ENCODE measurements at regions not wholly inside any gene's neighbourhood (a gene's known extent, or its start where the extent isn't known, plus 50 kb on each side); places are given as distances from the start of the nearest gene placed in this dataset.

GRCh38 chr4:41332510-41333054 is 75.9 kb downstream of the UCHL1 start:
- H3K9me3 ChIP-seq (replicated peaks in 1 of 2; ENCODE audit: control insufficient read depth in 1 of 2, insufficient read depth in 1 of 2, low read length in 2 of 2): no peaks in the 10 kb centered on the region
- H3K36me3 ChIP-seq (replicated peaks in 1 of 2; ENCODE audit: control insufficient read depth in 1 of 2, insufficient read depth in 2 of 2, low read length in 2 of 2): no peaks in the 10 kb centered on the region
- no peak overlapping the region for H3K4me3 Mint-ChIP-seq
- no peak overlapping the region for H3K4me2 ChIP-seq (replicated peaks; ENCODE audit: extremely low read depth, low read length, poor library complexity, severe bottlenecking)
- no peak overlapping the region for H3K27ac Mint-ChIP-seq
- peaks cover 0 to 2% (median 0%) of the 10 kb centered on the region in 7 donors for H3K9me3 Mint-ChIP-seq
- H3K9ac ChIP-seq (ENCODE audit: insufficient read depth, low read length, poor library complexity, severe bottlenecking): no peak overlapping the region
- no peaks in the 10 kb centered on the region for H3K36me3 Mint-ChIP-seq
- no peaks in the 10 kb centered on the region for H3K27me3 ChIP-seq (ENCODE audit: control insufficient read depth in 2 of 2, insufficient read depth in 2 of 2, low read length in 2 of 2)
- H3K27me3 Mint-ChIP-seq (ENCODE audit: low read depth in 3 of 3): peaks cover 0 to 2% (median 0%) of the 10 kb centered on the region in 3 donors
- intact Hi-C loops (cut with micrococcal nuclease): no loop called here
- no peak for TF ChIP-seq CTCF (IDR thresholded peaks at IDR 0.05)
- no peaks in the 10 kb centered on the region for H3K4me1 ChIP-seq (ENCODE audit: control insufficient read depth in 1 of 2, insufficient read depth in 2 of 2, low read length in 2 of 2)
- H3K4me3 ChIP-seq (replicated peaks in 1 of 3; ENCODE audit: low read depth in 2 of 3, low read length in 3 of 3): no peak overlapping the region
- no peaks in the 10 kb centered on the region for H3K79me2 ChIP-seq (ENCODE audit: insufficient read depth, low read length)
- H3K27ac ChIP-seq (ENCODE audit: low read depth in 1 of 2, low read length in 2 of 2): no peak overlapping the region
- no peaks in the 10 kb centered on the region for H4K20me1 ChIP-seq (ENCODE audit: insufficient read depth, low read length)
- no peak overlapping the region for H2AFZ ChIP-seq (ENCODE audit: insufficient read depth, low read depth, low read length, poor library complexity, severe bottlenecking)
- DNase-seq: no peak
- no CpG with 5 or more reads among the region's 3 CpGs for WGBS (ENCODE audit: insufficient coverage)
- H3K4me1 Mint-ChIP-seq: no peaks in the 10 kb centered on the region

- H2AFZ ChIP-seq (ENCODE audit: insufficient read depth, low read depth, low read length, poor library complexity, severe bottlenecking): no peak overlapping the region
- H3K4me1 ChIP-seq (ENCODE audit: control insufficient read depth in 1 of 2, insufficient read depth in 2 of 2, low read length in 2 of 2): no peaks in the 10 kb centered on the region
- Mint-ChIP-seq H3K27ac (no peak overlapping the region), H3K9me3 (peaks cover 0 to 5% (median 2%) of the 10 kb centered on the region in 7 donors), H3K4me3 (no peak overlapping the region), H3K4me1 (no peaks in the 10 kb centered on the region), H3K36me3 (no peaks in the 10 kb centered on the region), H3K27me3 (ENCODE audit: low read depth in 3 of 3) (peaks cover 0 to 2% (median 0%) of the 10 kb centered on the region in 3 donors)
- WGBS (ENCODE audit: insufficient coverage): 87% methylated on average over 2 of the region's 2 CpGs
- H3K79me2 ChIP-seq (ENCODE audit: insufficient read depth, low read length): no peaks in the 10 kb centered on the region
- DNase-seq: no peak
- no peaks in the 10 kb centered on the region for H3K27me3 ChIP-seq (ENCODE audit: control insufficient read depth in 2 of 2, insufficient read depth in 2 of 2, low read length in 2 of 2)
- H3K9ac ChIP-seq (ENCODE audit: insufficient read depth, low read length, poor library complexity, severe bottlenecking): no peak overlapping the region
- intact Hi-C loops (cut with micrococcal nuclease): no loop called here
- TF ChIP-seq CTCF (IDR thresholded peaks at IDR 0.05): no peak
- H3K36me3 ChIP-seq (replicated peaks in 1 of 2; ENCODE audit: control insufficient read depth in 1 of 2, insufficient read depth in 2 of 2, low read length in 2 of 2): no peaks in the 10 kb centered on the region
- no peak overlapping the region for H3K27ac ChIP-seq (ENCODE audit: low read depth in 1 of 2, low read length in 2 of 2)
- no peak overlapping the region for H3K4me2 ChIP-seq (replicated peaks; ENCODE audit: extremely low read depth, low read length, poor library complexity, severe bottlenecking)
- H3K4me3 ChIP-seq (replicated peaks in 1 of 3; ENCODE audit: low read depth in 2 of 3, low read length in 3 of 3): no peak overlapping the region
- H4K20me1 ChIP-seq (ENCODE audit: insufficient read depth, low read length): no peaks in the 10 kb centered on the region
- H3K9me3 ChIP-seq (replicated peaks in 1 of 2; ENCODE audit: control insufficient read depth in 1 of 2, insufficient read depth in 1 of 2, low read length in 2 of 2): no peaks in the 10 kb centered on the region
Measured at GRCh38 chr4:41334182-41334581, 77.5 kb downstream of the UCHL1 start.
